ENCODE measurements at regions not wholly inside any gene's neighbourhood (a gene's known extent, or its start where the extent isn't known, plus 50 kb on each side); places are given as distances from the start of the nearest gene placed in this dataset.

- no peaks in the 10 kb centered on the region for H3K9me3 ChIP-seq (ENCODE audit: control insufficient read depth in 4 of 4, low read length in 3 of 4)
- no peak overlapping the region for H3K4me3 ChIP-seq (ENCODE audit: low read depth in 1 of 3, low read length in 3 of 3)
- DNase-seq (ENCODE audit: low spot score) = no peak
- H3K27ac ChIP-seq (ENCODE audit: low read depth in 1 of 2, low read length in 2 of 2) = no peak overlapping the region
- H3K4me1 ChIP-seq (ENCODE audit: control insufficient read depth in 4 of 4, insufficient read depth in 4 of 4, low read length in 3 of 4) = no peaks in the 10 kb centered on the region
- no peak overlapping the region for H3K9ac ChIP-seq (ENCODE audit: low read depth in 1 of 2, low read length in 2 of 2)
- 55% methylated on average over 1 of the region's 1 CpG for WGBS
- TF ChIP-seq REST (IDR thresholded peaks at IDR 0.05) = no peak
- TF ChIP-seq RXRA (IDR thresholded peaks at IDR 0.05) = no peak
- no peak for TF ChIP-seq SP1 (IDR thresholded peaks at IDR 0.05)
- TF ChIP-seq JUND (IDR thresholded peaks at IDR 0.05) = no peak
- no peak for TF ChIP-seq MAX (IDR thresholded peaks at IDR 0.05)
- TF ChIP-seq RAD21 (IDR thresholded peaks at IDR 0.05) = no peak
- TF ChIP-seq FOXA1 (IDR thresholded peaks at IDR 0.05) = no peak
- TF ChIP-seq YY1 (IDR thresholded peaks at IDR 0.05) = no peak
- TF ChIP-seq GABPA (IDR thresholded peaks at IDR 0.05 in 1 of 2, conservative IDR thresholded peaks at IDR 0.05 in 1 of 2) = no peak
- TF ChIP-seq EGR1 (IDR thresholded peaks at IDR 0.05; ENCODE audit: low read depth in 2 of 2) = no peak
- no peak for TF ChIP-seq CTCF (IDR thresholded peaks at IDR 0.05; ENCODE audit: low read depth, low read length, missing input control)
- no peak for TF ChIP-seq TAF1 (conservative IDR thresholded peaks at IDR 0.05)
- no peak for TF ChIP-seq HNF4G (IDR thresholded peaks at IDR 0.05)
- TF ChIP-seq FOXA2 (IDR thresholded peaks at IDR 0.05) = no peak
- no peaks in the 10 kb centered on the region for H3K27me3 ChIP-seq (ENCODE audit: control insufficient read depth in 4 of 4, insufficient read depth in 4 of 4, low read length in 3 of 4)
- H3K36me3 ChIP-seq (ENCODE audit: control insufficient read depth in 4 of 4, insufficient read depth in 3 of 4, low read depth in 1 of 4, low read length in 3 of 4) = no peaks in the 10 kb centered on the region
Measured at GRCh38 chr1:187903223-187903622, 1074.5 kb downstream of the PLA2G4A start.

- no peak for DNase-seq (ENCODE audit: low spot score)
- H3K36me3 ChIP-seq (ENCODE audit: control insufficient read depth in 4 of 4, insufficient read depth in 3 of 4, low read depth in 1 of 4, low read length in 3 of 4) = no peaks in the 10 kb centered on the region
- no peak overlapping the region for H3K27ac ChIP-seq (ENCODE audit: low read depth in 1 of 2, low read length in 2 of 2)
- no peaks in the 10 kb centered on the region for H3K9me3 ChIP-seq (ENCODE audit: control insufficient read depth in 4 of 4, low read length in 3 of 4)
- no peak overlapping the region for H3K4me3 ChIP-seq (ENCODE audit: low read depth in 1 of 3, low read length in 3 of 3)
- WGBS = 66% methylated on average over 3 of the region's 3 CpGs
- no peak overlapping the region for H3K9ac ChIP-seq (ENCODE audit: low read depth in 1 of 2, low read length in 2 of 2)
- peaks cover 0 to 4% (median 0%) of the 10 kb centered on the region in 4 donors for H3K27me3 ChIP-seq (ENCODE audit: control insufficient read depth in 4 of 4, insufficient read depth in 4 of 4, low read length in 3 of 4)
- no peaks in the 10 kb centered on the region for H3K4me1 ChIP-seq (ENCODE audit: control insufficient read depth in 4 of 4, insufficient read depth in 4 of 4, low read length in 3 of 4)
- TF ChIP-seq TAF1 (conservative IDR thresholded peaks at IDR 0.05) (no peak), HNF4G (IDR thresholded peaks at IDR 0.05) (no peak), ATF3 (IDR thresholded peaks at IDR 0.05) (no peak), YY1 (IDR thresholded peaks at IDR 0.05) (no peak), REST (IDR thresholded peaks at IDR 0.05) (no peak), FOXA2 (IDR thresholded peaks at IDR 0.05) (no peak), ZBTB33 (IDR thresholded peaks at IDR 0.05) (no peak), GABPA (IDR thresholded peaks at IDR 0.05 in 1 of 2, conservative IDR thresholded peaks at IDR 0.05 in 1 of 2) (no peak), RAD21 (IDR thresholded peaks at IDR 0.05) (no peak), FOXA1 (IDR thresholded peaks at IDR 0.05) (no peak), EGR1 (IDR thresholded peaks at IDR 0.05; ENCODE audit: low read depth in 2 of 2) (no peak), NR2F2 (IDR thresholded peaks at IDR 0.05) (no peak), HNF4A (conservative IDR thresholded peaks at IDR 0.05) (no peak), CTCF (IDR thresholded peaks at IDR 0.05; ENCODE audit: low read depth, low read length, missing input control) (no peak), MAX (IDR thresholded peaks at IDR 0.05) (no peak)
Measured at GRCh38 chr1:187909382-187909781, 1080.6 kb downstream of the PLA2G4A start.

All from liver (tissue), 8 donors.